ENCODE measurements at regions not wholly inside any gene's neighbourhood (a gene's known extent, or its start where the extent isn't known, plus 50 kb on each side); places are given as distances from the start of the nearest gene placed in this dataset.

GRCh38 chr19:29309637-29310036 is 96.7 kb upstream of the UQCRFS1 start:
- no peak for TF ChIP-seq CTCF (IDR thresholded peaks at IDR 0.05; ENCODE audit: poor library complexity, severe bottlenecking)
- TF ChIP-seq EZH2 (IDR thresholded peaks at IDR 0.05; ENCODE audit: borderline replicate concordance, insufficient read depth, low read length, poor library complexity, severe bottlenecking): no peak
- no peak for TF ChIP-seq EP300 (conservative IDR thresholded peaks at IDR 0.05; ENCODE audit: poor library complexity, severe bottlenecking)
- TF ChIP-seq POLR2AphosphoS5 (IDR thresholded peaks at IDR 0.05): no peak
- TF ChIP-seq REST (IDR thresholded peaks at IDR 0.05; ENCODE audit: borderline replicate concordance): no peak
- no peak for TF ChIP-seq RAD21 (conservative IDR thresholded peaks at IDR 0.05)
- TF ChIP-seq TAF1 (IDR thresholded peaks at IDR 0.05; ENCODE audit: low read depth): no peak
- TF ChIP-seq SMC3 (conservative IDR thresholded peaks at IDR 0.05; ENCODE audit: poor library complexity): no peak

Measured in neural cell (in vitro differentiated cells).